PC-9 (cell line): ENCODE measurements at regions not wholly inside any gene's neighbourhood (a gene's known extent, or its start where the extent isn't known, plus 50 kb on each side); places are given as distances from the start of the nearest gene placed in this dataset.
A peak's percentile ranks its signal among the peaks of the same experiment; 100 is the strongest.

Source experiments
- BruUV-seq: library from RNA; stranded (reverse); fragments of 400-500 nt; replicated peaks from 2 replicates; lab custom pipeline; 2021; lab: Mats Ljungman, UMichigan
- CTCF ChIA-PET: fragments of 300-600 bp; sonication (Branson Sonifier 250); formaldehyde crosslinking; loops from one replicate; lab custom pipeline; 2022; ENCODE audit warnings: antibody characterized with exemption; lab: Charles Lee
- POLR2A ChIA-PET: fragments of 300-600 bp; sonication (Branson Sonifier 250); formaldehyde crosslinking; loops from one replicate; lab custom pipeline; 2022; ENCODE audit warnings: antibody characterized with exemption; ENCODE audit not compliant: unreplicated experiment; lab: Charles Lee
- DNase-seq, 2 experiments: peaks; one replicate each; pipeline versions ENCODE4 v3.0.0 to v3.0.0-alpha.2; 2015 to 2022; ENCODE audit warnings: mixed read lengths in 1 of 2
- H2AFZ ChIP-seq: fragments of 200-600 bp; sonication (generic); 2 replicates; pipeline ENCODE4 v1.8.1; 2017; ENCODE audit warnings: antibody characterized with exemption
- H3F3A ChIP-seq: fragments of 200-600 bp; sonication (generic); 2 replicates; pipeline ENCODE4 v1.8.1; 2017; ENCODE audit warnings: antibody characterized with exemption, mild to moderate bottlenecking, low read depth; ENCODE audit not compliant: insufficient read depth
- H3K27ac ChIP-seq: fragments of 200-600 bp; sonication (generic); 2 replicates; pipeline ENCODE4 v1.6.1; 2016; ENCODE audit warnings: mixed run types
- H3K27me3 ChIP-seq: fragments of 200-600 bp; sonication (generic); 2 replicates; pipeline ENCODE4 v1.6.1; 2016; ENCODE audit warnings: low read depth, mixed run types; ENCODE audit not compliant: insufficient read depth
- H3K36me3 ChIP-seq: fragments of 200-600 bp; sonication (generic); 2 replicates; pipeline ENCODE4 v1.6.1; 2016; ENCODE audit warnings: low read depth, mixed run types
- H3K4me1 ChIP-seq: fragments of 200-600 bp; sonication (generic); replicated peaks from 2 replicates; pipeline ENCODE4 v1.6.1; 2016; ENCODE audit warnings: mixed run types; ENCODE audit not compliant: insufficient read depth
- H3K4me2 ChIP-seq: fragments of 200-600 bp; sonication (generic); 2 replicates; pipeline ENCODE4 v1.6.1; 2017; ENCODE audit warnings: mixed run types
- H3K4me3 ChIP-seq: fragments of 200-600 bp; sonication (generic); 2 replicates; pipeline ENCODE4 v1.6.1; 2016; ENCODE audit warnings: mixed run types
- H3K79me2 ChIP-seq: fragments of 200-600 bp; sonication (generic); 2 replicates; pipeline ENCODE4 v1.6.1; 2017; ENCODE audit warnings: low read depth, mixed run types
- H3K9me2 ChIP-seq: fragments of 200-600 bp; sonication (generic); 2 replicates; pipeline ENCODE4 v1.8.1; 2017; ENCODE audit warnings: mild to moderate bottlenecking; ENCODE audit not compliant: insufficient read depth
- H3K9me3 ChIP-seq: fragments of 200-600 bp; sonication (generic); 2 replicates; pipeline ENCODE4 v1.8.1; 2016; ENCODE audit warnings: low read depth; ENCODE audit not compliant: insufficient read depth
- H4K20me1 ChIP-seq: fragments of 200-600 bp; sonication (generic); 2 replicates; pipeline ENCODE4 v1.8.1; 2017; ENCODE audit not compliant: insufficient read depth
- EZH2 ChIP-seq: fragments of 200-600 bp; sonication (generic); IDR thresholded peaks from 2 replicates; pipeline ENCODE4 v1.8.0; 2017; ENCODE audit warnings: antibody characterized with exemption, low read depth
- intact Hi-C: fragments of 100-400 bp; cut with micrococcal nuclease; formaldehyde crosslinking; loops from one replicate; pipeline ENCODE4 v1.10.0; 2022; ENCODE audit not compliant: unreplicated experiment
- TF ChIP-seq, protein P1 (sequence below): fragments of 200-600 bp; sonication (generic); conservative IDR thresholded peaks from 2 replicates; pipeline ENCODE4 v1.6.1; 2017; ENCODE audit warnings: mixed run types, antibody characterized with exemption, mild to moderate bottlenecking, moderate library complexity

DNA sequence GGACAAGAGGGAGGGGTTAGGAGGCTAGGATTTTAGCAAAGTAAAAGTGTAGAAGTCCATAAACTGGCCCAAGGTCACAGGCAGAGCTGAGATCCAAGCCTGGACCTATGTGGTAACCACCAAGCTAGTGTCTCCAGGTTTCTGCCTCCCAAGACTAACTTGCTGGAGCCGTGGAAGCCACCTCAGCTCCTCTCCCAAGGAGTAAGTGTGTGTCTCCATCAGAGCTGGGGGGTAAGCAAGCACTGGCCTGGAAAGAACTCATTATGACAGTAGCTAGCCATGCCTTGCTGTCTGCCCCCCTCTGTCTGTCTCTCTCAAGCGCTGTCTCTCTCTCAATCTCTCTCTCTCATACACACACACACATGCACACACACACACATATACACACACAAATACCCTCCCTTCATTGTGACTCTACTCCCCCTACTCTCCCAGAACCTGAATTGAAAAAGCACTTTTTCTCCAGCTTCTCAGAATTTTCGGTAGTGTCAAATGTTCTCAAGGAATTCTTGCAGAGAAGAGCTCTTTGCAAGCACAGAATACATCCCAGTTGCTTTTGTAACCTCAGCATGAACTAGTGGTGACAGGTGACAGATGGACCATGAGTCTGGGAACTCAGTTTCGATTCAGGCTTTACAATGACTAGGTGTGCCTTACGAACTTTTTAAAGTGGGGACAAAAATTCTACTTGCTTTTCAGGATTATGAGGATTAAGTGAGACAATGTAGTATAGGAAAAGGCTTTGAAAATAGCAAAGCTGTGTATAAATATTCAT is 238.0 kb upstream of the FGGY start:
- Histone ChIP-seq H3K36me3 (no peaks in the 10 kb centered on the region), H3K27me3 (no peaks in the 10 kb centered on the region), H2AFZ (no peak overlapping the region), H3K4me2 (no peak overlapping the region), H3K4me3 (no peak overlapping the region), H3K9me2 (0 out of 2 replicates have a peak, but pooled peaks cover 4% of the 10 kb centered on the region), H3K79me2 (no peaks in the 10 kb centered on the region), H3F3A (no peaks in the 10 kb centered on the region), H3K4me1 (peaks cover 34% of the 10 kb centered on the region), H3K9me3 (no peaks in the 10 kb centered on the region), H4K20me1 (no peaks in the 10 kb centered on the region), H3K27ac (no peak overlapping the region)
- BruUV-seq, result no TSS peak
- CTCF ChIA-PET, result no interaction called here
- intact Hi-C loops, result no loop called here
- no peak for DNase-seq
- no peak for TF ChIP-seq EZH2
- TF ChIP-seq, protein P1, sequence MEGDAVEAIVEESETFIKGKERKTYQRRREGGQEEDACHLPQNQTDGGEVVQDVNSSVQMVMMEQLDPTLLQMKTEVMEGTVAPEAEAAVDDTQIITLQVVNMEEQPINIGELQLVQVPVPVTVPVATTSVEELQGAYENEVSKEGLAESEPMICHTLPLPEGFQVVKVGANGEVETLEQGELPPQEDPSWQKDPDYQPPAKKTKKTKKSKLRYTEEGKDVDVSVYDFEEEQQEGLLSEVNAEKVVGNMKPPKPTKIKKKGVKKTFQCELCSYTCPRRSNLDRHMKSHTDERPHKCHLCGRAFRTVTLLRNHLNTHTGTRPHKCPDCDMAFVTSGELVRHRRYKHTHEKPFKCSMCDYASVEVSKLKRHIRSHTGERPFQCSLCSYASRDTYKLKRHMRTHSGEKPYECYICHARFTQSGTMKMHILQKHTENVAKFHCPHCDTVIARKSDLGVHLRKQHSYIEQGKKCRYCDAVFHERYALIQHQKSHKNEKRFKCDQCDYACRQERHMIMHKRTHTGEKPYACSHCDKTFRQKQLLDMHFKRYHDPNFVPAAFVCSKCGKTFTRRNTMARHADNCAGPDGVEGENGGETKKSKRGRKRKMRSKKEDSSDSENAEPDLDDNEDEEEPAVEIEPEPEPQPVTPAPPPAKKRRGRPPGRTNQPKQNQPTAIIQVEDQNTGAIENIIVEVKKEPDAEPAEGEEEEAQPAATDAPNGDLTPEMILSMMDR, result no peak
- POLR2A ChIA-PET, result interaction anchor here (0.6 kb wide), 1 partner anchor 245 kb away, joined by 4 read pairs; no protein-coding TSS in a partner anchor

DNA sequence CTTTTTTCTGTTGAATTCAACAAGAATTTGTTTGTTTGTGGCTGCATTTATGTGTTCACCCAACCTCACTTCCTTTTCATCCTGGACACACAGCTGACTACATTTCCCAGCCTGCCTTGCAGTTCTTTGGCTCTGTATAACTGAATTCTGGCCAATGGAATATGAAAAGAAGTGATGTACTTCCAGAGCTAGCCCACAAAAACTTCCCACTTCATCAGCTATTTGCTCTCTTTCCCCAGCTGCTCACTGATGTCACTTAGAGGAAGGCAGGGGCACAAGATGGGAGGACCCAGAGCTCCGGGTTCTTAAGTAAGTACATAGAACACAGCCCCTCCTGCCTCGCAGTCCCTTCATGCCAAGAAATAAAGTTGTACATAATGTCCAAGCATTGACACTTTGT is 235.0 kb upstream of the FGGY start:
- Histone ChIP-seq H3K79me2 (no peaks in the 10 kb centered on the region), H3K27me3 (no peaks in the 10 kb centered on the region), H3K4me3 (no peak overlapping the region), H3F3A (no peaks in the 10 kb centered on the region), H3K9me3 (no peaks in the 10 kb centered on the region), H3K4me1 (peaks cover 32% of the 10 kb centered on the region), H3K27ac (no peak overlapping the region), H2AFZ (no peak overlapping the region), H3K9me2 (no peaks in the 10 kb centered on the region), H3K4me2 (peak overlapping the region; percentile 12; the same call in 1 of the 2 replicates), H3K36me3 (no peaks in the 10 kb centered on the region), H4K20me1 (no peaks in the 10 kb centered on the region)
- intact Hi-C loops, result no loop called here
- DNase-seq, result no peak
- TF ChIP-seq, protein P1, result no peak
- no peak for TF ChIP-seq EZH2
- CTCF ChIA-PET, result no interaction called here
- BruUV-seq, result no TSS peak
- POLR2A ChIA-PET, result interaction anchor here (0.6 to 0.7 kb wide), 2 partner anchors 119 to 278 kb away, joined by 5 to 7 read pairs; partner anchors contain the start of gene JUN

DNA sequence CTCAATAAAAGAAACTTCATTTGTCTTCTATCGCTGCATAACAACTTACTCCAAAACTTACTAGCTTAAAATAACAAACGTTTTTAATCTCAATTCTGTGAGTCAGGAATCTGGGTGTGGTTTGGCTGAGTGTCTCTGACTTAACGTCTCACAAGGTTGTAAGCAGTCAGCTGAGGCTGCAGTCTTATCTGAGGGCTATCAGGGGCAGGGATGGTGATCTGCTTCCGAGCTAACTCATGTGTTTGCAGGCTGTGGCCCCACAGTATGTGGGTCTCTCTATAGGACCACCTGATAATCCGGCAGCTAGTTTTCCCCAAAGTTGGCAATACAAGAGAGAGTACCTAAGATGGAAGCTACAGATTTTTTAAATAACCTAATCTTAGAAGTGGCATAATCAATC is 234.2 kb upstream of the FGGY start:
- no peak overlapping the region for H3K4me3 ChIP-seq
- no peak for TF ChIP-seq EZH2
- TF ChIP-seq, protein P1, result no peak

More for the DNA sequence above, 234.2 kb upstream of the FGGY start:
- H3F3A ChIP-seq, result no peaks in the 10 kb centered on the region
- H3K4me2 ChIP-seq, result peak overlapping the region; percentile 12; the same call in 1 of the 2 replicates
- no peaks in the 10 kb centered on the region for H3K79me2 ChIP-seq
- POLR2A ChIA-PET, result interaction anchor here (0.5 kb wide), 1 partner anchor 245 kb away, joined by 3 read pairs; no protein-coding TSS in a partner anchor
- H3K9me3 ChIP-seq, result no peaks in the 10 kb centered on the region
- H3K9me2 ChIP-seq, result no peaks in the 10 kb centered on the region
- H3K27me3 ChIP-seq, result no peaks in the 10 kb centered on the region
- no peak overlapping the region for H3K27ac ChIP-seq
- DNase-seq, result no peak
- peaks cover 24% of the 10 kb centered on the region for H3K4me1 ChIP-seq
- BruUV-seq, result no TSS peak
- intact Hi-C loops, result no loop called here
- no peaks in the 10 kb centered on the region for H4K20me1 ChIP-seq
- H2AFZ ChIP-seq, result no peak overlapping the region
- H3K36me3 ChIP-seq, result no peaks in the 10 kb centered on the region
- CTCF ChIA-PET, result no interaction called here
